ENCODE measurements at regions not wholly inside any gene's neighbourhood (a gene's known extent, or its start where the extent isn't known, plus 50 kb on each side); places are given as distances from the start of the nearest gene placed in this dataset.

DNA sequence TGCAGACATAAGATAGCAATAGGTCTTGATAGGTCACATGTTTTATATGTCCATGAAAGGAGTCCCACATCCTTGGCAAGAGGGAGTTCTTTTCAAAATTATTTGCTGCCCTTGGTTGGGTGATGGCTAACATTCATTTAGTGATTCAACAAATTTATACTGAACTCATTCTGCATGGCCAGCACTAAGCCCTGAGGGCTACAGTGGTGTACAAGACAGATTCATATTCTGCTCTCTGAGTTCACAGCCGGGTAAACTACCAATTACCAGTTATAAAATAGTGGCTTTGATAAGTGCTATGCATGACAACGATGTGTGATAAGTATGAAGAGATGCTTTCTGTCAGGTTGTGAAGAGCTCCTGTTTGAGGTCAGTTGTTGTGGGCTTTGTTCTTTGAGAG, 340.0 kb downstream of the GABRG2 start:
- TF ChIP-seq, protein P1, sequence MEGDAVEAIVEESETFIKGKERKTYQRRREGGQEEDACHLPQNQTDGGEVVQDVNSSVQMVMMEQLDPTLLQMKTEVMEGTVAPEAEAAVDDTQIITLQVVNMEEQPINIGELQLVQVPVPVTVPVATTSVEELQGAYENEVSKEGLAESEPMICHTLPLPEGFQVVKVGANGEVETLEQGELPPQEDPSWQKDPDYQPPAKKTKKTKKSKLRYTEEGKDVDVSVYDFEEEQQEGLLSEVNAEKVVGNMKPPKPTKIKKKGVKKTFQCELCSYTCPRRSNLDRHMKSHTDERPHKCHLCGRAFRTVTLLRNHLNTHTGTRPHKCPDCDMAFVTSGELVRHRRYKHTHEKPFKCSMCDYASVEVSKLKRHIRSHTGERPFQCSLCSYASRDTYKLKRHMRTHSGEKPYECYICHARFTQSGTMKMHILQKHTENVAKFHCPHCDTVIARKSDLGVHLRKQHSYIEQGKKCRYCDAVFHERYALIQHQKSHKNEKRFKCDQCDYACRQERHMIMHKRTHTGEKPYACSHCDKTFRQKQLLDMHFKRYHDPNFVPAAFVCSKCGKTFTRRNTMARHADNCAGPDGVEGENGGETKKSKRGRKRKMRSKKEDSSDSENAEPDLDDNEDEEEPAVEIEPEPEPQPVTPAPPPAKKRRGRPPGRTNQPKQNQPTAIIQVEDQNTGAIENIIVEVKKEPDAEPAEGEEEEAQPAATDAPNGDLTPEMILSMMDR (IDR thresholded peaks at IDR 0.05; ENCODE audit: insufficient read depth, low read length) = no peak

DNA sequence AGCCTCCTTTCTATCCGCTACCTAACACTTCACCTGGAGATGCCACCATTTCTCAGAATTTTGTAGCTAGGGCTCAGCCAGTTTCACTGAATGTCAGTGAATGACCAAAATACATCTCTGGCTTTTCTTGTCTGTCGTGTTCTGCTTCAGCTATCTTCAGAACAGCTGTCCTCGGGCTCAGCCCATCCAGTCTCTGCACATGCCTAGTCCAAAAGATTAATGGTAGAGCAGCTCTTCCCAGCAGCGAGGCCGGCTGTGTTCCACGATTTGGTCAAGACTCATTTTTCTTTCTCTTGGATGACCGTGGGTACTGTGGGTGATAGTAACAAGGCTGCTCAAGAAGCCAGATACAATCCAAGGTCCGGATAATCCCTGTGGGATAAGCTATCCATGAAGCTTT, 342.8 kb downstream of the GABRG2 start:
- no peak overlapping the region for H3K4me3 ChIP-seq (ENCODE audit: low read depth, low read length)
- TF ChIP-seq, protein P1 (IDR thresholded peaks at IDR 0.05; ENCODE audit: insufficient read depth, low read length) = no peak
- no peak for DNase-seq (ENCODE audit: low read depth)

More for the DNA sequence above, 340.0 kb downstream of the GABRG2 start:
- H3K4me3 ChIP-seq (ENCODE audit: low read depth, low read length) = no peak overlapping the region
- no peak for DNase-seq (ENCODE audit: low read depth)

DNA sequence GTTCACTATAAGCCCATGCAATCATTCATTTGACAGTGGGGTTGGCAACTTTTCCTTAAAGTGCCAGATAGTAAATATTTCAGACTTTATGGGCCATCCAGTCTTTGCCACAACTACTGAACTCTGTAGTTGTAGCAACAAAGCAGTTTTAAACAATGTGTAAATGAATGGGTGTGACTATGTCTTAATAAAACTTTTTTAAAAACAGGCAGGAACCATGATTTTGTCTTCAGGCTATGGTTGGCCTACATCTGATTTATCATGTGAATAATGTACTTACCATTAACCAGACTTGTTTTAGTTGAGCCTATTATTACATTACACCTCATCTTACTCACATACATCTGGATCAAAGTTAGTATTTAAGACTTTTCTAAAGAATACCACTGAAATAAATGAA, 361.6 kb downstream of the GABRG2 start:
- no peak overlapping the region for H3K4me3 ChIP-seq (ENCODE audit: low read depth, low read length)
- DNase-seq (ENCODE audit: low read depth) = no peak
- TF ChIP-seq, protein P1 (IDR thresholded peaks at IDR 0.05; ENCODE audit: insufficient read depth, low read length) = no peak

DNA sequence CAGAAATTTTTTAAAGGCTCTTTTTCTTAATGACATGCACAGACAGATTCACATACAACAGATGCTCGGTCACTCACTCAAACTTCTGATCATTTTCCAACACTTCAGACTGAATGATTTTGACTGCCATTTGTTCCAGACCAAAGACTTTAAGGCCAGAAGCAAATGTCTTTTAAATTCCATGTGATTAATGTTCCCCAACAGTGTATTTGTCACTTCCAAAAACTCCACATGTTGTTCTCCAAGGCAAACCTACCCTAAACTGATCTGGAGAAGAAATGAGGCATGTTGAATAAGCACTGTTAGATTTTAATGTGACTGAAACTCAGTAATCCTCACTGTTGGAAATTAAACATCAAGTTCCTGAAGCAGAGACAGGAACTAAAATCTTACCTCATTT, 366.7 kb downstream of the GABRG2 start:
- TF ChIP-seq, protein P1 (IDR thresholded peaks at IDR 0.05; ENCODE audit: insufficient read depth, low read length) = no peak
- DNase-seq (ENCODE audit: low read depth) = no peak
- H3K4me3 ChIP-seq (ENCODE audit: low read depth, low read length) = no peak overlapping the region

DNA sequence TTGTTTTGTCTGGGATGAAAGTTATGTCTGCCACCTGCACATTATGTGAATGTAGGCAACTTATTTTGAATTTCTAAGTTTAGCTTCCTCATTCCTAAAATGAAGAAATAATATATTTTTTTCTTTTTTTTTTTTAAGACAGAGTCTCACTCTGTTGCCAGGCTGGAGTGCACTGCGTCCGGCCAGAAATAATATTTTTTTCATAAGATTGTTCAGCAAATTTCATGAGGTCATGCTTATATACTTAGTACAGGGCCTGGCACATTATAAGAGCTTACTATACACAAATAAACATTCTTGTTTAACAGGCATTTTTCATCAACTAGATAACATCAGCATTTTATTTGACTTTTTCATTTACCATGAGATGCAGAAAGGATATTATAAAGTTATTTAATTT, 368.5 kb downstream of the GABRG2 start:
- TF ChIP-seq, protein P1 (IDR thresholded peaks at IDR 0.05; ENCODE audit: insufficient read depth, low read length) = no peak
- no peak for DNase-seq (ENCODE audit: low read depth)
- no peak overlapping the region for H3K4me3 ChIP-seq (ENCODE audit: low read depth, low read length)

DNA sequence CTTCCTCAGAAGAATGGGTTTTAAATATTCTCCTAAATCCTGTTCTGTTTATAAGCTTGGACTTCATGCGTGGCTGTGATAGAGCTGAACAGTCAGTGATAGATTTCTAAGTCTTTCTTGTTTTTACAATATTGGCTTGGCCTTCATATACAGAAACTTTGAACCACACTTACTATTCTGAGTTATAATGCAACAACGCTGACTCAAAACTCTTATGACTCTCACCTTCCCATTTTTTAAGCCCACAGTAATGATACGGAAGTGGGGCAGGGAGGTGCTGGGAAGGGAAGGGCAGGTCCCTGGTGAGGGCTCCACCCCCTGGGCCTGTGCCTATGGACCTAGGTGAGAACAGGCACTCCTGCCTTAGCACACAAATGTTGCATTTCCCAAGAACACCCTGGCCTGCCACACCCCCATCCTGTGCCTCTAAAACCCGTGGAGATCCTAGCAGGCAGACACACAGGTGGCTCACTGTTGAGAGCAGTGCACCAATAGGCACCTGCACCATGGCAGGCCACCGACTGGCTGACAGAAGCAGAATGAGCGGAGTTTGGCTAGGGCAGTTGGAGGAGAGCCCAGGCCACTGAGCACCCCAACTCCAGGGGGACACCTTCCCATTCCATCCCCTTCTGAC, 376.7 kb downstream of the GABRG2 start:
- TF ChIP-seq, protein P1 (IDR thresholded peaks at IDR 0.05; ENCODE audit: insufficient read depth, low read length) = no peak
- DNase-seq (ENCODE audit: low read depth) = no peak
- H3K4me3 ChIP-seq (ENCODE audit: low read depth, low read length) = no peak overlapping the region

DNA sequence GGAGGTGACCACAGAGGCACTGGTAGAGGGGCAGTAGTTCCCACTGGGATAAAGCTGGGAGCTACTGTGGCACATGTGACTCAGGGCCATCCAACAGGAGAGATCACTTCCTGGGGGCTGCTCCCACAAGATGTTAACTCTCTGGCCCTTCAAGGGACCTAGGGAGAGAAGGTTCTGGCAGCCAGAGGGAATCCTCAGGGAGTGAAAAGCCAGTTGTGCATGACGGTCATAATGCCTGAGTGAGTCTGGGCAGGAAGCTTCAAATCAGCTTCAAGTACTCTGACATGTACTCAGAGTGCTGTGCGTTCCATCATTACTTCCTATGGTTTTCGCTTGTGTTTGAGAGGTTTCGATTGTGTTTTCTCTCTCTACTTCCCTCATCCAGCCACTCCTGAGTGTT, 388.5 kb downstream of the GABRG2 start:
- DNase-seq (ENCODE audit: low read depth) = no peak
- TF ChIP-seq, protein P1 (IDR thresholded peaks at IDR 0.05; ENCODE audit: insufficient read depth, low read length) = no peak
- H3K4me3 ChIP-seq (ENCODE audit: low read depth, low read length) = no peak overlapping the region
